PC-9 (cell line): ENCODE measurements at regions not wholly inside any gene's neighbourhood (a gene's known extent, or its start where the extent isn't known, plus 50 kb on each side); places are given as distances from the start of the nearest gene placed in this dataset.

Source experiments
- BruUV-seq: library from RNA; stranded (reverse); fragments of 400-500 nt; replicated peaks from 2 replicates; lab custom pipeline; 2021; lab: Mats Ljungman, UMichigan
- CTCF ChIA-PET: fragments of 300-600 bp; sonication (Branson Sonifier 250); formaldehyde crosslinking; loops from one replicate; lab custom pipeline; 2022; ENCODE audit warnings: antibody characterized with exemption; lab: Charles Lee
- POLR2A ChIA-PET: fragments of 300-600 bp; sonication (Branson Sonifier 250); formaldehyde crosslinking; loops from one replicate; lab custom pipeline; 2022; ENCODE audit warnings: antibody characterized with exemption; ENCODE audit not compliant: unreplicated experiment; lab: Charles Lee
- DNase-seq, 2 experiments: peaks; one replicate each; pipeline versions ENCODE4 v3.0.0 to v3.0.0-alpha.2; 2015 to 2022; ENCODE audit warnings: mixed read lengths in 1 of 2
- H2AFZ ChIP-seq: fragments of 200-600 bp; sonication (generic); 2 replicates; pipeline ENCODE4 v1.8.1; 2017; ENCODE audit warnings: antibody characterized with exemption
- H3F3A ChIP-seq: fragments of 200-600 bp; sonication (generic); 2 replicates; pipeline ENCODE4 v1.8.1; 2017; ENCODE audit warnings: antibody characterized with exemption, mild to moderate bottlenecking, low read depth; ENCODE audit not compliant: insufficient read depth
- H3K27ac ChIP-seq: fragments of 200-600 bp; sonication (generic); 2 replicates; pipeline ENCODE4 v1.6.1; 2016; ENCODE audit warnings: mixed run types
- H3K27me3 ChIP-seq: fragments of 200-600 bp; sonication (generic); 2 replicates; pipeline ENCODE4 v1.6.1; 2016; ENCODE audit warnings: low read depth, mixed run types; ENCODE audit not compliant: insufficient read depth
- H3K36me3 ChIP-seq: fragments of 200-600 bp; sonication (generic); 2 replicates; pipeline ENCODE4 v1.6.1; 2016; ENCODE audit warnings: low read depth, mixed run types
- H3K4me1 ChIP-seq: fragments of 200-600 bp; sonication (generic); replicated peaks from 2 replicates; pipeline ENCODE4 v1.6.1; 2016; ENCODE audit warnings: mixed run types; ENCODE audit not compliant: insufficient read depth
- H3K4me2 ChIP-seq: fragments of 200-600 bp; sonication (generic); 2 replicates; pipeline ENCODE4 v1.6.1; 2017; ENCODE audit warnings: mixed run types
- H3K4me3 ChIP-seq: fragments of 200-600 bp; sonication (generic); 2 replicates; pipeline ENCODE4 v1.6.1; 2016; ENCODE audit warnings: mixed run types
- H3K79me2 ChIP-seq: fragments of 200-600 bp; sonication (generic); 2 replicates; pipeline ENCODE4 v1.6.1; 2017; ENCODE audit warnings: low read depth, mixed run types
- H3K9me2 ChIP-seq: fragments of 200-600 bp; sonication (generic); 2 replicates; pipeline ENCODE4 v1.8.1; 2017; ENCODE audit warnings: mild to moderate bottlenecking; ENCODE audit not compliant: insufficient read depth
- H3K9me3 ChIP-seq: fragments of 200-600 bp; sonication (generic); 2 replicates; pipeline ENCODE4 v1.8.1; 2016; ENCODE audit warnings: low read depth; ENCODE audit not compliant: insufficient read depth
- H4K20me1 ChIP-seq: fragments of 200-600 bp; sonication (generic); 2 replicates; pipeline ENCODE4 v1.8.1; 2017; ENCODE audit not compliant: insufficient read depth
- EZH2 ChIP-seq: fragments of 200-600 bp; sonication (generic); IDR thresholded peaks from 2 replicates; pipeline ENCODE4 v1.8.0; 2017; ENCODE audit warnings: antibody characterized with exemption, low read depth
- intact Hi-C: fragments of 100-400 bp; cut with micrococcal nuclease; formaldehyde crosslinking; loops from one replicate; pipeline ENCODE4 v1.10.0; 2022; ENCODE audit not compliant: unreplicated experiment
- TF ChIP-seq, protein P1 (sequence below): fragments of 200-600 bp; sonication (generic); conservative IDR thresholded peaks from 2 replicates; pipeline ENCODE4 v1.6.1; 2017; ENCODE audit warnings: mixed run types, antibody characterized with exemption, mild to moderate bottlenecking, moderate library complexity

DNA sequence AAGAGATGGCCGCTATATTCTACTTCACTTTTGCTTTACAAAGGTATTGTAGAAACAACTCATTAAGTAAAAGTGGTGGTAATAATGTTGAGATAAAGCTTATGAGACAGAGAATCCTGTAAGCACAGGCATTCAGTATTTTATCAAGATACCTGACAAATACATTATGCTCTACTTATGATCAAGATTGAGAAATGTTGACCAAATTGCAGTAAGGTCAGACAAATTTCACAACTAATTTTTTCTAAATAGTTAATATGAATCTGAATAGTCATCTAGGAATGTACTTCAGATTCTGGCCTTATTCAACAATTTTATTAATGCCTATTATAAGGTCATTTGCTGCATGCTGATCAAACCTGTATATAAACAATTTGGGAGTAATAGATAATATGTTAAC is 95.1 kb upstream of the MBNL1 start:
- no peaks in the 10 kb centered on the region for H3K36me3 ChIP-seq
- ChIA-PET CTCF (no interaction called here), POLR2A (no interaction called here)
- peaks cover 10% of the 10 kb centered on the region; the same call in 1 of the 2 replicates for H3F3A ChIP-seq
- peaks cover 16% of the 10 kb centered on the region for H3K4me1 ChIP-seq
- peaks cover 5% of the 10 kb centered on the region; the same call in 1 of the 2 replicates for H3K9me3 ChIP-seq
- no peaks in the 10 kb centered on the region for H3K9me2 ChIP-seq
- no peak for TF ChIP-seq EZH2
- TF ChIP-seq, protein P1, sequence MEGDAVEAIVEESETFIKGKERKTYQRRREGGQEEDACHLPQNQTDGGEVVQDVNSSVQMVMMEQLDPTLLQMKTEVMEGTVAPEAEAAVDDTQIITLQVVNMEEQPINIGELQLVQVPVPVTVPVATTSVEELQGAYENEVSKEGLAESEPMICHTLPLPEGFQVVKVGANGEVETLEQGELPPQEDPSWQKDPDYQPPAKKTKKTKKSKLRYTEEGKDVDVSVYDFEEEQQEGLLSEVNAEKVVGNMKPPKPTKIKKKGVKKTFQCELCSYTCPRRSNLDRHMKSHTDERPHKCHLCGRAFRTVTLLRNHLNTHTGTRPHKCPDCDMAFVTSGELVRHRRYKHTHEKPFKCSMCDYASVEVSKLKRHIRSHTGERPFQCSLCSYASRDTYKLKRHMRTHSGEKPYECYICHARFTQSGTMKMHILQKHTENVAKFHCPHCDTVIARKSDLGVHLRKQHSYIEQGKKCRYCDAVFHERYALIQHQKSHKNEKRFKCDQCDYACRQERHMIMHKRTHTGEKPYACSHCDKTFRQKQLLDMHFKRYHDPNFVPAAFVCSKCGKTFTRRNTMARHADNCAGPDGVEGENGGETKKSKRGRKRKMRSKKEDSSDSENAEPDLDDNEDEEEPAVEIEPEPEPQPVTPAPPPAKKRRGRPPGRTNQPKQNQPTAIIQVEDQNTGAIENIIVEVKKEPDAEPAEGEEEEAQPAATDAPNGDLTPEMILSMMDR, result no peak
- intact Hi-C loops, result no loop called here
- no peak for DNase-seq
- no TSS peak for BruUV-seq
- H3K4me2 ChIP-seq, result no peak overlapping the region
- H2AFZ ChIP-seq, result no peak overlapping the region
- H3K79me2 ChIP-seq, result no peaks in the 10 kb centered on the region
- H3K27ac ChIP-seq, result no peak overlapping the region
- H4K20me1 ChIP-seq, result no peaks in the 10 kb centered on the region
- H3K4me3 ChIP-seq, result no peak overlapping the region
- H3K27me3 ChIP-seq, result no peaks in the 10 kb centered on the region

DNA sequence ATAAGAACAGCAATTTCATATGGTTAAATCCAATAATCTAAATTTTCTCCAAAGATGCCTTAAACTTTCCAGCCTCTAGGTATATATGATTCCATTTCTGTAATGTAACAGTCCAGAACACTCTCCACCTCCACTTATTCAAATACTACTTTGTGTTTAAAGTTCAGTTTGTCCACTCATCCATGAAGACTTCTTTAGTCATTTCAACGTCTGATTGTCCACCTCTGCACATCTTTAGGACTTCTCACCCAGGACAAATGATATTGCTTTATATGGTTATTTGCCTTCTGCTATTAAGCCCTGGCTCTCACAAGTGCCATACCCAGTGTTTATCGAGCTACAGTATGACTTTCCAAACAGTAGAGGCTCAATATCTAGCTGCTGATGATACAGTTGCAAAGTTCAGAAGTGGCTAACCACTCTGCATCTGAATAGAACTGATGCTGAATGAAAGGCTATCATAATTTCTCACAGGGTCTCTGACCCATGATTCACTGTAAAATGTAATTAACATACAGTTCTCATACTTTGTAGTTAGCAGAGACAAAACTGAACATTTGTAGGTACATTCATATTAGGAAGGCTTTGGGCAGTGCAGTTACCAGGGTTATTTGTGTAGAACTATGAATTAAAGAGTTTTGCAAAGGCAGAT is 93.7 kb upstream of the MBNL1 start:
- H2AFZ ChIP-seq, result no peak overlapping the region
- H3K4me1 ChIP-seq, result peaks cover 16% of the 10 kb centered on the region
- H3K27me3 ChIP-seq, result no peaks in the 10 kb centered on the region
- intact Hi-C loops, result loop anchor here (5.0 kb wide), 1 partner anchor 92 kb away; the partner anchor contains the start of gene MBNL1
- H4K20me1 ChIP-seq, result no peaks in the 10 kb centered on the region
- CTCF ChIA-PET, result interaction anchor here (0.5 to 0.6 kb wide), 3 partner anchors 149 to 1704 kb away, joined by 3 to 13 read pairs (median 10); no protein-coding TSS in a partner anchor
- no peak overlapping the region for H3K4me3 ChIP-seq
- peaks cover 10% of the 10 kb centered on the region; the same call in 1 of the 2 replicates for H3F3A ChIP-seq
- no TSS peak for BruUV-seq
- peak overlapping the region; percentile 20; the same call in 1 of the 2 replicates for H3K4me2 ChIP-seq
- no peaks in the 10 kb centered on the region for H3K36me3 ChIP-seq
- H3K79me2 ChIP-seq, result no peaks in the 10 kb centered on the region
- H3K9me3 ChIP-seq, result peaks cover 5% of the 10 kb centered on the region; the same call in 1 of the 2 replicates
- H3K27ac ChIP-seq, result no peak overlapping the region
- POLR2A ChIA-PET, result no interaction called here
- no peaks in the 10 kb centered on the region for H3K9me2 ChIP-seq
- no peak for TF ChIP-seq EZH2
- TF ChIP-seq, protein P1, result no peak
- DNase-seq, result no peak

DNA sequence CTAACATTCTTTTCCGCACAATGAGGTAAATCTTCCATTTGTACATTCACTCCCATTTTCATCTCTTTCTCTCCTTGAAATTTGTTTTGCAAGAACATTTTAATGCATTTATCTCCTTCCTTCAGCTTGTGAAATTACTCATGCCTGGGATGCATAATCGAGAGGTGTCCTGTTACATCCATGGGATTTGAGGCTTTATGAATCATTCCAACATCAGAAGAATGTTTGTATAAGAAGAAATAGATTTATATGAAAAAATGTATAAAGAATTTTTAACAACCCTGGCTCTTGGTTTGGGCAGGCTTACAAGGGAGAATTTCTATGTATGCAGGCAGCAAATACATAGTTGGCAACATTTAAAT is 93.2 kb upstream of the MBNL1 start:
- CTCF ChIA-PET, result interaction anchor here (0.5 to 0.6 kb wide), 3 partner anchors 150 to 1704 kb away, joined by 3 to 13 read pairs (median 10); no protein-coding TSS in a partner anchor

More for the DNA sequence above, 93.2 kb upstream of the MBNL1 start:
- Histone ChIP-seq H3K9me3 (peaks cover 5% of the 10 kb centered on the region; the same call in 1 of the 2 replicates), H3K4me1 (peaks cover 16% of the 10 kb centered on the region), H3K79me2 (no peaks in the 10 kb centered on the region), H3K36me3 (no peaks in the 10 kb centered on the region), H3K27ac (no peak overlapping the region; the same call in 1 of the 2 replicates), H3K27me3 (no peaks in the 10 kb centered on the region), H3F3A (peaks cover 10% of the 10 kb centered on the region; the same call in 1 of the 2 replicates), H4K20me1 (no peaks in the 10 kb centered on the region), H2AFZ (no peak overlapping the region), H3K4me3 (no peak overlapping the region), H3K4me2 (peak overlapping the region; percentile 20; the same call in 1 of the 2 replicates), H3K9me2 (no peaks in the 10 kb centered on the region)
- POLR2A ChIA-PET, result no interaction called here
- peak; percentile 13 to 83 for DNase-seq
- intact Hi-C loops, result loop anchor here (5.0 kb wide), 1 partner anchor 92 kb away; the partner anchor contains the start of gene MBNL1
- TF ChIP-seq EZH2, result no peak
- TF ChIP-seq, protein P1, result no peak
- no TSS peak for BruUV-seq
